WERI-Rb-1 (cell line): ENCODE measurements at regions not wholly inside any gene's neighbourhood (a gene's known extent, or its start where the extent isn't known, plus 50 kb on each side); places are given as distances from the start of the nearest gene placed in this dataset.

Experiments used
- DNase-seq: peaks from one replicate; pipeline ENCODE4 v3.0.0-alpha.2; 2020
- H3K27ac ChIP-seq: fragments of 250-450 bp; sonication (Bioruptor Pico); 2 replicates; pipeline ENCODE4 v1.5.1; 2020; ENCODE audit warnings: mild to moderate bottlenecking, moderate library complexity
- H3K27me3 ChIP-seq: fragments of 250-450 bp; sonication (Bioruptor Pico); 2 replicates; pipeline ENCODE4 v1.5.1; 2021; ENCODE audit warnings: mild to moderate bottlenecking, low read depth, moderate library complexity; ENCODE audit not compliant: insufficient read depth, severe bottlenecking
- H3K36me3 ChIP-seq: fragments of 250-450 bp; sonication (Bioruptor Pico); 2 replicates; pipeline ENCODE4 v1.5.1; 2020; ENCODE audit warnings: mild to moderate bottlenecking, moderate library complexity
- H3K4me3 ChIP-seq: 2 replicates; pipeline ENCODE4 v1.5.1; 2011; ENCODE audit warnings: low read depth, mild to moderate bottlenecking, control low read depth, low read length
- H3K9me3 ChIP-seq: fragments of 250-450 bp; sonication (Bioruptor Pico); 2 replicates; pipeline ENCODE4 v1.5.1; 2021; ENCODE audit warnings: mild to moderate bottlenecking, moderate library complexity; ENCODE audit not compliant: severe bottlenecking
- CTCF ChIP-seq: IDR thresholded peaks from 2 replicates; pipeline ENCODE4 v1.5.1; 2011; ENCODE audit warnings: low read depth, mild to moderate bottlenecking, control low read depth, inconsistent platforms, low read length

- no peak for TF ChIP-seq CTCF
- Histone ChIP-seq H3K27ac (no peak overlapping the region), H3K27me3 (peaks cover 66% of the 10 kb centered on the region), H3K4me3 (no peak overlapping the region), H3K9me3 (no peaks in the 10 kb centered on the region), H3K36me3 (no peaks in the 10 kb centered on the region)
- DNase-seq, result no peak
Observed at GRCh38 chr20:54342258-54342920, 133.0 kb upstream of the DOK5 start.

- no peak for TF ChIP-seq CTCF
- Histone ChIP-seq H3K4me3 (no peak overlapping the region), H3K27me3 (peaks cover 67% of the 10 kb centered on the region), H3K27ac (no peak overlapping the region), H3K36me3 (no peaks in the 10 kb centered on the region), H3K9me3 (no peaks in the 10 kb centered on the region)
- DNase-seq, result no peak
Observed at GRCh38 chr20:54343099-54343498, 132.3 kb upstream of the DOK5 start.

DNA sequence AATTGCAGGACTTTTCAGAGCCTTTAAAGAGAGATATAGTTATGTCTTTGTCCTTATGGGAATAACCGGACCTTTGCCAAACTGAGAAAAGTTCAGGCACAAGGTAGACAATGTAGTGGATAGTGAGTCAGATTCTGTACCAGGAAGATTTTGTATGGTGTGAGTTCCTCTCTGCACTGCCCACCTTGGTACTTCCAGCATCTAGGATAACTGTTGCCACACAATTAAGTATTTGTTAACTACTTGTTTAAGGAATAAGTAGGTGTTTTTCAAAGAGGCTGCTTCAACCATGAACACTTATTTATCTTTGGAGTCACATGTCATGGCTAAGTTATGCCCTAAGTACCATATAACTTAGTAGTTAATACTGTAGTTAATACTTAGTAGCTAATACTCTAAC lies 131.8 kb upstream of the DOK5 start:
- peaks cover 73% of the 10 kb centered on the region for H3K27me3 ChIP-seq
- no peak overlapping the region for H3K27ac ChIP-seq
- DNase-seq, result no peak
- H3K9me3 ChIP-seq, result no peaks in the 10 kb centered on the region
- H3K4me3 ChIP-seq, result no peak overlapping the region
- no peaks in the 10 kb centered on the region for H3K36me3 ChIP-seq
- TF ChIP-seq CTCF, result no peak

DNA sequence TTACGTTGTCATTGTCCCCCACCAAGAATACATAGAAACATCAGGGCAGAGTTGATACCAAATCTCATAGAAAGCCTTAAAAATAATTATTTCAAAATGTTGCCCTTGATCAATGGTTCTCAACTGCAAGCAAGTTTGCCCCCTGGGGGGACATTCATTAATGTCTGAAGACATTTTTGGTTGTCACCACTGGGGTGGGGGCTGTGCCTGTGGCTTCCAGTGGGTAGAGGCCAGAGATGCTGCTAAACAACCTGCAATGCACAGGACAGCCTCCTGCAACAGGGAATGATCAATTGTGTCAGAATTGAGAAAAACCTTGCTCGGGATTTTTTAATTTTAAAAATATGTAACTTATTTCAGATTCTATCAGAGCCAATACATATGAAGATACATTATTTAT lies 130.6 kb upstream of the DOK5 start:
- TF ChIP-seq CTCF, result no peak
- Histone ChIP-seq H3K9me3 (no peaks in the 10 kb centered on the region), H3K27me3 (peaks cover 74% of the 10 kb centered on the region), H3K27ac (no peak overlapping the region), H3K36me3 (no peaks in the 10 kb centered on the region), H3K4me3 (no peak overlapping the region)
- no peak for DNase-seq

DNA sequence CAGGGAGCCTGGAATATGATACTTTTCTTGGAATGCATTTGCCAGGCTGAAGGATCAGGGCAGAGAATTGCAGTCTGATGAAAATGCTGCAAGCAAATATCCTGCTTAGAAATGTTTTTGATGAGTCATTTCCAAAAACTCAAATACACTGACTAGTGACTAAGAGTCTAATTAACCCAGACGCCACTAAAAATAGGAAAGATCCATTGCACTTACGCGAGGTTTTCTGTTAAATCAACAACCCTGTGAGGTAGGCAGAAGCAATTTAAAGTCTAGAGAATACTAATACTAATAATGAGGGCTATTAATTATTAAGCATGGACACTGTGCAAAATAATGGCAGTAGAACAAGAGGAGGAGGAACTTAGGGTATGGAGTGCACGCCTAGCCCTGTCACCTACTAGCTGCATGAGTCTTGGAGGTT lies 130.1 kb upstream of the DOK5 start:
- no peak for DNase-seq
- no peaks in the 10 kb centered on the region for H3K36me3 ChIP-seq
- H3K9me3 ChIP-seq, result no peaks in the 10 kb centered on the region
- H3K27ac ChIP-seq, result no peak overlapping the region
- peaks cover 75% of the 10 kb centered on the region for H3K27me3 ChIP-seq
- no peak for TF ChIP-seq CTCF
- no peak overlapping the region for H3K4me3 ChIP-seq

- Histone ChIP-seq H3K27me3 (peaks cover 78% of the 10 kb centered on the region), H3K27ac (no peak overlapping the region), H3K4me3 (no peak overlapping the region), H3K36me3 (no peaks in the 10 kb centered on the region), H3K9me3 (no peaks in the 10 kb centered on the region)
- no peak for TF ChIP-seq CTCF
- DNase-seq, result no peak
Observed at GRCh38 chr20:54345821-54346220, 129.6 kb upstream of the DOK5 start.
